ENCODE measurements at regions not wholly inside any gene's neighbourhood (a gene's known extent, or its start where the extent isn't known, plus 50 kb on each side); places are given as distances from the start of the nearest gene placed in this dataset.

- Histone ChIP-seq H3K27me3 (ENCODE audit: low read length) (no peaks in the 10 kb centered on the region), H3F3A (ENCODE audit: insufficient read depth) (no peaks in the 10 kb centered on the region), H4K20me1 (ENCODE audit: low read depth, low read length) (no peaks in the 10 kb centered on the region), H3K36me3 (ENCODE audit: low read length) (no peaks in the 10 kb centered on the region), H3K4me2 (ENCODE audit: low read depth, low read length, poor library complexity, severe bottlenecking) (no peak overlapping the region), H3K9me2 (replicated peaks; ENCODE audit: insufficient read depth, low read length) (no peaks in the 10 kb centered on the region), H3K9ac (ENCODE audit: low read length) (no peak overlapping the region), H3K27ac (ENCODE audit: low read depth, low read length) (no peak overlapping the region), H3K79me2 (ENCODE audit: insufficient read depth, low read length) (no peaks in the 10 kb centered on the region), H3K4me3 (ENCODE audit: insufficient read depth, low read length, poor library complexity, severe bottlenecking) (no peak overlapping the region), H2AFZ (ENCODE audit: low read depth, low read length, severe bottlenecking) (no peak overlapping the region), H3K9me3 (ENCODE audit: insufficient read depth, low read length) (no peaks in the 10 kb centered on the region)
- TF ChIP-seq CTCF (IDR thresholded peaks at IDR 0.05; ENCODE audit: insufficient read depth, low read length, poor library complexity, severe bottlenecking): no peak
- no peak for TF ChIP-seq EZH2phosphoT487 (conservative IDR thresholded peaks at IDR 0.05; ENCODE audit: low read length)
Measured at GRCh38 chr2:33812707-33813106, 213.6 kb upstream of the FAM98A start.

- no peak overlapping the region for H2AFZ ChIP-seq (ENCODE audit: low read depth, low read length, severe bottlenecking)
- no peaks in the 10 kb centered on the region for H4K20me1 ChIP-seq (ENCODE audit: low read depth, low read length)
- H3K27ac ChIP-seq (ENCODE audit: low read depth, low read length): no peak overlapping the region
- no peak overlapping the region for H3K9ac ChIP-seq (ENCODE audit: low read length)
- H3F3A ChIP-seq (ENCODE audit: insufficient read depth): no peaks in the 10 kb centered on the region
- no peak overlapping the region for H3K4me3 ChIP-seq (ENCODE audit: insufficient read depth, low read length, poor library complexity, severe bottlenecking)
- H3K9me3 ChIP-seq (ENCODE audit: insufficient read depth, low read length): no peaks in the 10 kb centered on the region
- no peaks in the 10 kb centered on the region for H3K9me2 ChIP-seq (replicated peaks; ENCODE audit: insufficient read depth, low read length)
- TF ChIP-seq EZH2phosphoT487 (conservative IDR thresholded peaks at IDR 0.05; ENCODE audit: low read length) (no peak), CTCF (IDR thresholded peaks at IDR 0.05; ENCODE audit: insufficient read depth, low read length, poor library complexity, severe bottlenecking) (no peak)
- no peaks in the 10 kb centered on the region for H3K36me3 ChIP-seq (ENCODE audit: low read length)
- H3K79me2 ChIP-seq (ENCODE audit: insufficient read depth, low read length): no peaks in the 10 kb centered on the region
- no peaks in the 10 kb centered on the region for H3K27me3 ChIP-seq (ENCODE audit: low read length)
- H3K4me2 ChIP-seq (ENCODE audit: low read depth, low read length, poor library complexity, severe bottlenecking): no peak overlapping the region
Measured at GRCh38 chr2:33810046-33810835, 211.1 kb upstream of the FAM98A start.

GRCh38 chr2:33806041-33806440, 206.9 kb upstream of the FAM98A start:
- no peaks in the 10 kb centered on the region for H3K27me3 ChIP-seq (ENCODE audit: low read length)
- no peak overlapping the region for H2AFZ ChIP-seq (ENCODE audit: low read depth, low read length, severe bottlenecking)
- H3K9me2 ChIP-seq (replicated peaks; ENCODE audit: insufficient read depth, low read length): no peaks in the 10 kb centered on the region
- no peaks in the 10 kb centered on the region for H4K20me1 ChIP-seq (ENCODE audit: low read depth, low read length)
- no peaks in the 10 kb centered on the region for H3K36me3 ChIP-seq (ENCODE audit: low read length)
- H3K9me3 ChIP-seq (ENCODE audit: insufficient read depth, low read length): no peaks in the 10 kb centered on the region
- no peak overlapping the region for H3K27ac ChIP-seq (ENCODE audit: low read depth, low read length)
- no peaks in the 10 kb centered on the region for H3K79me2 ChIP-seq (ENCODE audit: insufficient read depth, low read length)
- no peak overlapping the region for H3K4me2 ChIP-seq (ENCODE audit: low read depth, low read length, poor library complexity, severe bottlenecking)
- no peak overlapping the region for H3K9ac ChIP-seq (ENCODE audit: low read length)
- H3F3A ChIP-seq (ENCODE audit: insufficient read depth): no peaks in the 10 kb centered on the region
- TF ChIP-seq CTCF (IDR thresholded peaks at IDR 0.05; ENCODE audit: insufficient read depth, low read length, poor library complexity, severe bottlenecking) (no peak), EZH2phosphoT487 (conservative IDR thresholded peaks at IDR 0.05; ENCODE audit: low read length) (no peak)
- no peak overlapping the region for H3K4me3 ChIP-seq (ENCODE audit: insufficient read depth, low read length, poor library complexity, severe bottlenecking)

All from SU-DHL-6 (cell line).